ENCODE measurements at regions not wholly inside any gene's neighbourhood (a gene's known extent, or its start where the extent isn't known, plus 50 kb on each side); places are given as distances from the start of the nearest gene placed in this dataset.

DNA sequence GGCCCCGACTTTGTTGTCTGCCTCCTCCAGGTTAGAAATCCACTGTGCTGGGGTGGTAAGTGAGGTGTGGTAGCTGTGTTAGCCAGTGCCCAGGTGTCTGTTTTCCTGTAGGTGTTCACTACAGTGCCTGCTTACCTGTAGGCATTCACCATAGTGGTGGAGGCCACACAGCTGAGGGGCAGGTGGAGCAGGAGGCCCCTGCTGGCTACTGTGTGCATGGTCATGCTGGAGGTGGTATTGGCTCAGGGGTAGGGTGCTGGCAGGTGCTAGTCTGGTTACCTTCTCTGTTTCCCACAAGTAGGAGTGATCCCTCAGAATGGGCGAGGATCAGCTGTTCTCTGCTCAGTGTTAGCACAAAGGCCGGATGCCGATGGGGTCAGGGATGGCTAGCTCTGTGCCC is 217.3 kb downstream of the SYT10 start:
- Histone ChIP-seq H3K9me2 (ENCODE audit: insufficient read depth) (no peaks in the 10 kb centered on the region), H3K36me3 (ENCODE audit: control insufficient read depth in 1 of 2, insufficient read depth in 2 of 2, low read length in 2 of 2) (no peaks in the 10 kb centered on the region), H4K20me1 (ENCODE audit: insufficient read depth) (no peaks in the 10 kb centered on the region), H3K27ac (ENCODE audit: low read depth, low read length) (no peak overlapping the region), H3K9ac (ENCODE audit: low read length) (no peak overlapping the region), H3K4me1 (ENCODE audit: control insufficient read depth in 1 of 2, insufficient read depth in 2 of 2, low read length in 2 of 2) (no peaks in the 10 kb centered on the region), H3K79me2 (ENCODE audit: insufficient read depth, low read length) (no peaks in the 10 kb centered on the region), H2AFZ (ENCODE audit: low read depth, low read length, poor library complexity, severe bottlenecking) (no peak overlapping the region), H3K27me3 (ENCODE audit: insufficient read depth, low read length) (no peaks in the 10 kb centered on the region), H3K4me2 (ENCODE audit: low read length) (no peak overlapping the region), H3K4me3 (replicated peaks in 1 of 2; ENCODE audit: low read depth in 1 of 2, low read length in 2 of 2) (no peak overlapping the region), H3K9me3 (ENCODE audit: control insufficient read depth in 1 of 2, insufficient read depth in 1 of 2, low read depth in 1 of 2, low read length in 2 of 2) (peaks cover 11 to 12% of the 10 kb centered on the region in 2 experiments; a peak in 2 of 4 replicates)
- intact Hi-C loops (cut with micrococcal nuclease), result no loop called here
- CTCF ChIA-PET, result no interaction called here
- ATAC-seq (no peak), DNase-seq (ENCODE audit: low read depth, low spot score) (no peak)
- no TSS peak for BruUV-seq (replicated peaks)
- TF ChIP-seq EGR1 (IDR thresholded peaks at IDR 0.05; ENCODE audit: low read depth) (no peak), ZNF274 (IDR thresholded peaks at IDR 0.05; ENCODE audit: low read depth, low read length) (no peak), EZH2 (IDR thresholded peaks at IDR 0.05) (no peak), CEBPB (IDR thresholded peaks at IDR 0.05; ENCODE audit: low read depth) (no peak), SRF (IDR thresholded peaks at IDR 0.05; ENCODE audit: low read depth) (no peak), POLR2A (IDR thresholded peaks at IDR 0.05; ENCODE audit: borderline replicate concordance, extremely low read depth, insufficient read depth, insufficient read length) (no peak), ZFX (IDR thresholded peaks at IDR 0.05) (no peak), SP1 (IDR thresholded peaks at IDR 0.05; ENCODE audit: low read depth) (no peak), YY1 (IDR thresholded peaks at IDR 0.05; ENCODE audit: extremely low read depth, insufficient replicate concordance, low read depth, low read length) (no peak)
- TF ChIP-seq, protein P1, sequence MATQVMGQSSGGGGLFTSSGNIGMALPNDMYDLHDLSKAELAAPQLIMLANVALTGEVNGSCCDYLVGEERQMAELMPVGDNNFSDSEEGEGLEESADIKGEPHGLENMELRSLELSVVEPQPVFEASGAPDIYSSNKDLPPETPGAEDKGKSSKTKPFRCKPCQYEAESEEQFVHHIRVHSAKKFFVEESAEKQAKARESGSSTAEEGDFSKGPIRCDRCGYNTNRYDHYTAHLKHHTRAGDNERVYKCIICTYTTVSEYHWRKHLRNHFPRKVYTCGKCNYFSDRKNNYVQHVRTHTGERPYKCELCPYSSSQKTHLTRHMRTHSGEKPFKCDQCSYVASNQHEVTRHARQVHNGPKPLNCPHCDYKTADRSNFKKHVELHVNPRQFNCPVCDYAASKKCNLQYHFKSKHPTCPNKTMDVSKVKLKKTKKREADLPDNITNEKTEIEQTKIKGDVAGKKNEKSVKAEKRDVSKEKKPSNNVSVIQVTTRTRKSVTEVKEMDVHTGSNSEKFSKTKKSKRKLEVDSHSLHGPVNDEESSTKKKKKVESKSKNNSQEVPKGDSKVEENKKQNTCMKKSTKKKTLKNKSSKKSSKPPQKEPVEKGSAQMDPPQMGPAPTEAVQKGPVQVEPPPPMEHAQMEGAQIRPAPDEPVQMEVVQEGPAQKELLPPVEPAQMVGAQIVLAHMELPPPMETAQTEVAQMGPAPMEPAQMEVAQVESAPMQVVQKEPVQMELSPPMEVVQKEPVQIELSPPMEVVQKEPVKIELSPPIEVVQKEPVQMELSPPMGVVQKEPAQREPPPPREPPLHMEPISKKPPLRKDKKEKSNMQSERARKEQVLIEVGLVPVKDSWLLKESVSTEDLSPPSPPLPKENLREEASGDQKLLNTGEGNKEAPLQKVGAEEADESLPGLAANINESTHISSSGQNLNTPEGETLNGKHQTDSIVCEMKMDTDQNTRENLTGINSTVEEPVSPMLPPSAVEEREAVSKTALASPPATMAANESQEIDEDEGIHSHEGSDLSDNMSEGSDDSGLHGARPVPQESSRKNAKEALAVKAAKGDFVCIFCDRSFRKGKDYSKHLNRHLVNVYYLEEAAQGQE (IDR thresholded peaks at IDR 0.05; ENCODE audit: low read depth), result no peak
- POLR2A ChIA-PET, result no interaction called here
- RAD21 ChIA-PET (ENCODE audit: low non-redundant PET in 1 of 2, low total read pairs in 2 of 2, uncharacterized antibody in 2 of 2, unreplicated experiment in 2 of 2), result no interaction called here
